ENCODE measurements at regions not wholly inside any gene's neighbourhood (a gene's known extent, or its start where the extent isn't known, plus 50 kb on each side); places are given as distances from the start of the nearest gene placed in this dataset.
"Not testable (repeated sequence)": the region's sequence is repeated elsewhere in the genome, so short reads cannot be mapped to it uniquely, and the experiment has no call there.

- TF ChIP-seq CTCF (conservative IDR thresholded peaks at IDR 0.05; ENCODE audit: low read length); EZH2phosphoT487 (IDR thresholded peaks at IDR 0.05; ENCODE audit: borderline replicate concordance): not testable (repeated sequence)
These were observed 1146.0 kb upstream of the SLC39A10 start for GRCh38 chr2:194511070-194511469.
